ENCODE measurements at regions not wholly inside any gene's neighbourhood (a gene's known extent, or its start where the extent isn't known, plus 50 kb on each side); places are given as distances from the start of the nearest gene placed in this dataset.

- Histone ChIP-seq H3K9me3 (ENCODE audit: control insufficient read depth, insufficient read depth, low read length) (no peaks in the 10 kb centered on the region), H3K4me3 (ENCODE audit: low read depth, low read length) (no peak overlapping the region)
Observed at GRCh38 chr15:39502082-39502447, 78.8 kb upstream of the THBS1 start.

GRCh38 chr15:39502611-39503195 lies 78.2 kb upstream of the THBS1 start:
- H3K27me3 ChIP-seq (ENCODE audit: control insufficient read depth, insufficient read depth, low read length) = no peaks in the 10 kb centered on the region
- no peaks in the 10 kb centered on the region for H3K4me1 ChIP-seq (ENCODE audit: control insufficient read depth, insufficient read depth, low read length)
- no peaks in the 10 kb centered on the region for H3K9me3 ChIP-seq (ENCODE audit: control insufficient read depth, insufficient read depth, low read length)
- no peak overlapping the region for H3K9ac ChIP-seq (ENCODE audit: low read depth, low read length)
- H3K36me3 ChIP-seq (ENCODE audit: control insufficient read depth, insufficient read depth, low read length) = no peaks in the 10 kb centered on the region
- H3K4me3 ChIP-seq (ENCODE audit: low read depth, low read length) = no peak overlapping the region

More at GRCh38 chr15:39502082-39502447, 78.8 kb upstream of the THBS1 start:
- Histone ChIP-seq H3K27me3 (ENCODE audit: control insufficient read depth, insufficient read depth, low read length) (no peaks in the 10 kb centered on the region), H3K4me1 (ENCODE audit: control insufficient read depth, insufficient read depth, low read length) (no peaks in the 10 kb centered on the region), H3K36me3 (ENCODE audit: control insufficient read depth, insufficient read depth, low read length) (no peaks in the 10 kb centered on the region), H3K9ac (ENCODE audit: low read depth, low read length) (no peak overlapping the region)

- H3K36me3 ChIP-seq (ENCODE audit: control insufficient read depth, insufficient read depth, low read length) = no peaks in the 10 kb centered on the region
- H3K27me3 ChIP-seq (ENCODE audit: control insufficient read depth, insufficient read depth, low read length) = no peaks in the 10 kb centered on the region
- no peak overlapping the region for H3K9ac ChIP-seq (ENCODE audit: low read depth, low read length)
- no peaks in the 10 kb centered on the region for H3K4me1 ChIP-seq (ENCODE audit: control insufficient read depth, insufficient read depth, low read length)
- no peaks in the 10 kb centered on the region for H3K9me3 ChIP-seq (ENCODE audit: control insufficient read depth, insufficient read depth, low read length)
- no peak overlapping the region for H3K4me3 ChIP-seq (ENCODE audit: low read depth, low read length)
Observed at GRCh38 chr15:39503526-39503925, 77.4 kb upstream of the THBS1 start.

- no peaks in the 10 kb centered on the region for H3K27me3 ChIP-seq (ENCODE audit: control insufficient read depth, insufficient read depth, low read length)
- H3K4me3 ChIP-seq (ENCODE audit: low read depth, low read length) = no peak overlapping the region
- H3K36me3 ChIP-seq (ENCODE audit: control insufficient read depth, insufficient read depth, low read length) = no peaks in the 10 kb centered on the region
- no peak overlapping the region for H3K9ac ChIP-seq (ENCODE audit: low read depth, low read length)
- H3K9me3 ChIP-seq (ENCODE audit: control insufficient read depth, insufficient read depth, low read length) = no peaks in the 10 kb centered on the region
- no peaks in the 10 kb centered on the region for H3K4me1 ChIP-seq (ENCODE audit: control insufficient read depth, insufficient read depth, low read length)
Observed at GRCh38 chr15:39504808-39505207, 76.1 kb upstream of the THBS1 start.

GRCh38 chr15:39506146-39506545 lies 74.7 kb upstream of the THBS1 start:
- H3K36me3 ChIP-seq (ENCODE audit: control insufficient read depth, insufficient read depth, low read length) = no peaks in the 10 kb centered on the region
- no peaks in the 10 kb centered on the region for H3K9me3 ChIP-seq (ENCODE audit: control insufficient read depth, insufficient read depth, low read length)
- peaks cover 1% of the 10 kb centered on the region for H3K4me1 ChIP-seq (ENCODE audit: control insufficient read depth, insufficient read depth, low read length)
- no peak overlapping the region for H3K9ac ChIP-seq (ENCODE audit: low read depth, low read length)
- H3K27me3 ChIP-seq (ENCODE audit: control insufficient read depth, insufficient read depth, low read length) = no peaks in the 10 kb centered on the region
- no peak overlapping the region for H3K4me3 ChIP-seq (ENCODE audit: low read depth, low read length)

GRCh38 chr15:39508536-39508935 lies 72.3 kb upstream of the THBS1 start:
- no peak overlapping the region for H3K9ac ChIP-seq (ENCODE audit: low read depth, low read length)
- no peaks in the 10 kb centered on the region for H3K27me3 ChIP-seq (ENCODE audit: control insufficient read depth, insufficient read depth, low read length)
- H3K9me3 ChIP-seq (ENCODE audit: control insufficient read depth, insufficient read depth, low read length) = no peaks in the 10 kb centered on the region
- no peak overlapping the region for H3K4me3 ChIP-seq (ENCODE audit: low read depth, low read length)
- no peaks in the 10 kb centered on the region for H3K36me3 ChIP-seq (ENCODE audit: control insufficient read depth, insufficient read depth, low read length)
- H3K4me1 ChIP-seq (ENCODE audit: control insufficient read depth, insufficient read depth, low read length) = peaks cover 2% of the 10 kb centered on the region

GRCh38 chr15:39510001-39510701 lies 70.7 kb upstream of the THBS1 start:
- Histone ChIP-seq H3K4me1 (ENCODE audit: control insufficient read depth, insufficient read depth, low read length) (peaks cover 2% of the 10 kb centered on the region), H3K9ac (ENCODE audit: low read depth, low read length) (no peak overlapping the region), H3K4me3 (ENCODE audit: low read depth, low read length) (no peak overlapping the region), H3K9me3 (ENCODE audit: control insufficient read depth, insufficient read depth, low read length) (no peaks in the 10 kb centered on the region), H3K36me3 (ENCODE audit: control insufficient read depth, insufficient read depth, low read length) (no peaks in the 10 kb centered on the region), H3K27me3 (ENCODE audit: control insufficient read depth, insufficient read depth, low read length) (no peaks in the 10 kb centered on the region)

- no peak overlapping the region for H3K4me3 ChIP-seq (ENCODE audit: low read depth, low read length)
- H3K9ac ChIP-seq (ENCODE audit: low read depth, low read length) = no peak overlapping the region
Observed at GRCh38 chr15:39511000-39511915, 69.6 kb upstream of the THBS1 start.

GRCh38 chr15:39511916-39512260 lies 69.0 kb upstream of the THBS1 start:
- Histone ChIP-seq H3K36me3 (ENCODE audit: control insufficient read depth, insufficient read depth, low read length) (no peaks in the 10 kb centered on the region), H3K27me3 (ENCODE audit: control insufficient read depth, insufficient read depth, low read length) (no peaks in the 10 kb centered on the region), H3K9me3 (ENCODE audit: control insufficient read depth, insufficient read depth, low read length) (no peaks in the 10 kb centered on the region), H3K4me1 (ENCODE audit: control insufficient read depth, insufficient read depth, low read length) (peaks cover 2% of the 10 kb centered on the region), H3K9ac (ENCODE audit: low read depth, low read length) (no peak overlapping the region), H3K4me3 (ENCODE audit: low read depth, low read length) (no peak overlapping the region)

More at GRCh38 chr15:39511000-39511915, 69.6 kb upstream of the THBS1 start:
- Histone ChIP-seq H3K36me3 (ENCODE audit: control insufficient read depth, insufficient read depth, low read length) (no peaks in the 10 kb centered on the region), H3K27me3 (ENCODE audit: control insufficient read depth, insufficient read depth, low read length) (no peaks in the 10 kb centered on the region), H3K4me1 (ENCODE audit: control insufficient read depth, insufficient read depth, low read length) (peaks cover 2% of the 10 kb centered on the region), H3K9me3 (ENCODE audit: control insufficient read depth, insufficient read depth, low read length) (no peaks in the 10 kb centered on the region)

- H3K9me3 ChIP-seq (ENCODE audit: control insufficient read depth, insufficient read depth, low read length) = no peaks in the 10 kb centered on the region
- H3K27me3 ChIP-seq (ENCODE audit: control insufficient read depth, insufficient read depth, low read length) = no peaks in the 10 kb centered on the region
- H3K4me3 ChIP-seq (ENCODE audit: low read depth, low read length) = no peak overlapping the region
Observed at GRCh38 chr15:39512643-39513042, 68.2 kb upstream of the THBS1 start.

GRCh38 chr15:39513936-39514335 lies 66.9 kb upstream of the THBS1 start:
- no peaks in the 10 kb centered on the region for H3K27me3 ChIP-seq (ENCODE audit: control insufficient read depth, insufficient read depth, low read length)
- no peak overlapping the region for H3K9ac ChIP-seq (ENCODE audit: low read depth, low read length)
- H3K4me3 ChIP-seq (ENCODE audit: low read depth, low read length) = no peak overlapping the region
- peaks cover 2% of the 10 kb centered on the region for H3K4me1 ChIP-seq (ENCODE audit: control insufficient read depth, insufficient read depth, low read length)
- H3K36me3 ChIP-seq (ENCODE audit: control insufficient read depth, insufficient read depth, low read length) = no peaks in the 10 kb centered on the region
- no peaks in the 10 kb centered on the region for H3K9me3 ChIP-seq (ENCODE audit: control insufficient read depth, insufficient read depth, low read length)

More at GRCh38 chr15:39512643-39513042, 68.2 kb upstream of the THBS1 start:
- peaks cover 2% of the 10 kb centered on the region for H3K4me1 ChIP-seq (ENCODE audit: control insufficient read depth, insufficient read depth, low read length)
- no peaks in the 10 kb centered on the region for H3K36me3 ChIP-seq (ENCODE audit: control insufficient read depth, insufficient read depth, low read length)
- H3K9ac ChIP-seq (ENCODE audit: low read depth, low read length) = no peak overlapping the region
